ENCODE measurements at regions not wholly inside any gene's neighbourhood (a gene's known extent, or its start where the extent isn't known, plus 50 kb on each side); places are given as distances from the start of the nearest gene placed in this dataset.

- no peak for FAIRE-seq
Observed at GRCh38 chr1:118717893-118718292, 270.2 kb downstream of the TBX15 start.

- no peak for FAIRE-seq
Observed at GRCh38 chr1:118716775-118717174, 271.4 kb downstream of the TBX15 start.

GRCh38 chr1:118711356-118711755 lies 276.8 kb downstream of the TBX15 start:
- no peak for FAIRE-seq

- no peak for FAIRE-seq
Observed at GRCh38 chr1:118698911-118699310, 289.2 kb downstream of the TBX15 start.

GRCh38 chr1:118692143-118692542 lies 296.0 kb downstream of the TBX15 start:
- no peak for FAIRE-seq

- no peak for FAIRE-seq
Observed at GRCh38 chr1:118688891-118689290, 299.3 kb downstream of the TBX15 start.

- FAIRE-seq: no peak
Observed at GRCh38 chr1:118661769-118662320, 326.3 kb downstream of the TBX15 start.

GRCh38 chr1:118660769-118661168 lies 327.4 kb downstream of the TBX15 start:
- FAIRE-seq: no peak

- FAIRE-seq: no peak
Observed at GRCh38 chr1:118659646-118660045, 328.5 kb downstream of the TBX15 start.

GRCh38 chr1:118650107-118650807 lies 337.9 kb downstream of the TBX15 start:
- no peak for FAIRE-seq

- FAIRE-seq: no peak
Observed at GRCh38 chr1:118649369-118650106, 338.6 kb downstream of the TBX15 start.

GRCh38 chr1:118636004-118636403 lies 352.1 kb downstream of the TBX15 start:
- FAIRE-seq: no peak

- FAIRE-seq: no peak
Observed at GRCh38 chr1:118627435-118627834, 360.7 kb downstream of the TBX15 start.

- FAIRE-seq: no peak
Observed at GRCh38 chr1:118621839-118622238, 366.3 kb downstream of the TBX15 start.

GRCh38 chr1:118618618-118619340 lies 369.4 kb downstream of the TBX15 start:
- no peak for FAIRE-seq

- no peak for FAIRE-seq
Observed at GRCh38 chr1:118617916-118618315, 370.2 kb downstream of the TBX15 start.

- FAIRE-seq: no peak
Observed at GRCh38 chr1:118615066-118615465, 373.1 kb downstream of the TBX15 start.

GRCh38 chr1:118589238-118589846 lies 398.8 kb downstream of the TBX15 start:
- FAIRE-seq: no peak

GRCh38 chr1:118588566-118588965 lies 399.6 kb downstream of the TBX15 start:
- FAIRE-seq: no peak

- no peak for FAIRE-seq
Observed at GRCh38 chr1:118578276-118578675, 393.2 kb upstream of the SPAG17 start.

- FAIRE-seq: no peak
Observed at GRCh38 chr1:118575060-118575459, 390.0 kb upstream of the SPAG17 start.

GRCh38 chr1:118564961-118565703 lies 380.1 kb upstream of the SPAG17 start:
- no peak for FAIRE-seq
